ENCODE measurements at regions not wholly inside any gene's neighbourhood (a gene's known extent, or its start where the extent isn't known, plus 50 kb on each side); places are given as distances from the start of the nearest gene placed in this dataset.
"Not testable (repeated sequence)": the region's sequence is repeated elsewhere in the genome, so short reads cannot be mapped to it uniquely, and the experiment has no call there.

GRCh38 chr5:61215996-61216395, 53.7 kb upstream of the SMIM15 start:
- no peak for DNase-seq (ENCODE audit: low read depth)

- no peak for DNase-seq (ENCODE audit: low read depth)
Measured at GRCh38 chr5:61216741-61217140, 54.5 kb upstream of the SMIM15 start.

GRCh38 chr5:61217214-61217613, 54.9 kb upstream of the SMIM15 start:
- DNase-seq (ENCODE audit: low read depth): no peak

GRCh38 chr5:61228229-61228628, 66.0 kb upstream of the SMIM15 start:
- no peak for DNase-seq (ENCODE audit: low read depth)

- no peak for DNase-seq (ENCODE audit: low read depth)
Measured at GRCh38 chr5:61228691-61229280, 66.5 kb upstream of the SMIM15 start.

GRCh38 chr5:61229416-61229815, 67.1 kb upstream of the SMIM15 start:
- DNase-seq (ENCODE audit: low read depth): no peak

GRCh38 chr5:61230492-61230891, 68.2 kb upstream of the SMIM15 start:
- DNase-seq (ENCODE audit: low read depth): no peak

GRCh38 chr5:61231813-61232212, 69.5 kb upstream of the SMIM15 start:
- DNase-seq (ENCODE audit: low read depth): no peak

GRCh38 chr5:61232490-61233050, 70.3 kb upstream of the SMIM15 start:
- no peak for DNase-seq (ENCODE audit: low read depth)

- no peak for DNase-seq (ENCODE audit: low read depth)
Measured at GRCh38 chr5:61234019-61234418, 71.8 kb upstream of the SMIM15 start.

GRCh38 chr5:61236715-61237114, 74.4 kb upstream of the SMIM15 start:
- not testable (repeated sequence) for DNase-seq (ENCODE audit: low read depth)

- DNase-seq (ENCODE audit: low read depth): no peak
Measured at GRCh38 chr5:61245486-61245885, 83.2 kb upstream of the SMIM15 start.

- DNase-seq (ENCODE audit: low read depth): no peak
Measured at GRCh38 chr5:61245936-61246335, 83.7 kb upstream of the SMIM15 start.

- DNase-seq (ENCODE audit: low read depth): no peak
Measured at GRCh38 chr5:61246768-61247307, 84.6 kb upstream of the SMIM15 start.

GRCh38 chr5:61251874-61252642, 80.0 kb upstream of the ZSWIM6 start:
- DNase-seq (ENCODE audit: low read depth): no peak

- DNase-seq (ENCODE audit: low read depth): no peak
Measured at GRCh38 chr5:61252643-61252925, 79.5 kb upstream of the ZSWIM6 start.

- no peak for DNase-seq (ENCODE audit: low read depth)
Measured at GRCh38 chr5:61253547-61253946, 78.5 kb upstream of the ZSWIM6 start.

- DNase-seq (ENCODE audit: low read depth): no peak
Measured at GRCh38 chr5:61254969-61255555, 77.0 kb upstream of the ZSWIM6 start.

GRCh38 chr5:61256474-61256873, 75.6 kb upstream of the ZSWIM6 start:
- no peak for DNase-seq (ENCODE audit: low read depth)

GRCh38 chr5:61257421-61257820, 74.6 kb upstream of the ZSWIM6 start:
- no peak for DNase-seq (ENCODE audit: low read depth)

GRCh38 chr5:61261136-61261535, 70.9 kb upstream of the ZSWIM6 start:
- DNase-seq (ENCODE audit: low read depth): no peak

GRCh38 chr5:61262080-61262479, 70.0 kb upstream of the ZSWIM6 start:
- DNase-seq (ENCODE audit: low read depth): no peak

GRCh38 chr5:61263072-61263471, 69.0 kb upstream of the ZSWIM6 start:
- DNase-seq (ENCODE audit: low read depth): no peak

Measured in GM04504 (cell line).